Left hindlimb (tissue), 1 donor: ENCODE measurements at regions not wholly inside any gene's neighbourhood (a gene's known extent, or its start where the extent isn't known, plus 50 kb on each side); places are given as distances from the start of the nearest gene placed in this dataset.

ENCODE experiments used
- DNase-seq: peaks from one replicate; pipeline ENCODE4 v3.0.0-alpha.2; 2018

DNA sequence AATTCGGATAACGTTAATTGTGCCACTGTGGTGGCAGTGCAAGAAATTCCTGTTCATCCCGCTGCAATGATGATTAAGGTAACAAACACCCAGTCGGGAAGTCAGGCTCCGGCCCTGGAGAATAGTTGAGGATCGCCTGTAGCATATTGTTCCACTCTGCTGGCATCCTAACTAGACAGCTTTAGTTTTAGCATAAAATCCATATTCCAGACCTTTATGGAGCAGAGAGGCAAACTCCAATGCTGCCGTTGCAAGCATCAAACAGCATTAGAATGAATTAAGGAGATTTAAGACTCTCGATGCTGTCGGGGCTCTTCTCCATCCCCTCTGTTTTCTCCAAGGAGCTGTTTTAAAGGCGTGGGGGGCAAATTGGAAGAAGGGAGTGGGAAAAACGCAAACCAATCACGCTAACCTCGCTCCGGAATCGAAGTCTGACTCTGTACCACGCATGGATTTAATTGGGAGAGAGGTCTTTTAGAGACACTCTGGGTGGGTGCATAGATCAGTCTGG, 660.4 kb downstream of the VRK1 start:
- DNase-seq: no peak

DNA sequence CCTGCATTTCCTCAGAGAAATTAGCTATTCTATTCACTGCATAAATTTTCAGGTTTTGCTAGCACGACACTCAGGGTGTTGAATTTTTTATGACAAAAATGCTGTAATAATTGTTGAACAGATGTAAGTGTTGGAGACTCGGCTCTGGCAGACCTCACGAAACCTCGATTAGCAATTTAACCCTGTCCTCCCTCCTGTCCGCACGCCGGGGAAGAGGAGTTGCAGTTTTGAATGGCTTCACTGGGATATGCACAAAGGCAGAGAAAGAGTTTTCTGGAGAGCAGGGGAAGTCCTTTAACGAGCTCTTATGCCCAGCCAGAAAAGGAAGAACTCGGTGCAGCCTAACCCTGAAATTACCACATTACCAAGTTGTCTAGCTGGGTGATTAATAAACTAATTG, 661.1 kb downstream of the VRK1 start:
- DNase-seq: no peak

DNA sequence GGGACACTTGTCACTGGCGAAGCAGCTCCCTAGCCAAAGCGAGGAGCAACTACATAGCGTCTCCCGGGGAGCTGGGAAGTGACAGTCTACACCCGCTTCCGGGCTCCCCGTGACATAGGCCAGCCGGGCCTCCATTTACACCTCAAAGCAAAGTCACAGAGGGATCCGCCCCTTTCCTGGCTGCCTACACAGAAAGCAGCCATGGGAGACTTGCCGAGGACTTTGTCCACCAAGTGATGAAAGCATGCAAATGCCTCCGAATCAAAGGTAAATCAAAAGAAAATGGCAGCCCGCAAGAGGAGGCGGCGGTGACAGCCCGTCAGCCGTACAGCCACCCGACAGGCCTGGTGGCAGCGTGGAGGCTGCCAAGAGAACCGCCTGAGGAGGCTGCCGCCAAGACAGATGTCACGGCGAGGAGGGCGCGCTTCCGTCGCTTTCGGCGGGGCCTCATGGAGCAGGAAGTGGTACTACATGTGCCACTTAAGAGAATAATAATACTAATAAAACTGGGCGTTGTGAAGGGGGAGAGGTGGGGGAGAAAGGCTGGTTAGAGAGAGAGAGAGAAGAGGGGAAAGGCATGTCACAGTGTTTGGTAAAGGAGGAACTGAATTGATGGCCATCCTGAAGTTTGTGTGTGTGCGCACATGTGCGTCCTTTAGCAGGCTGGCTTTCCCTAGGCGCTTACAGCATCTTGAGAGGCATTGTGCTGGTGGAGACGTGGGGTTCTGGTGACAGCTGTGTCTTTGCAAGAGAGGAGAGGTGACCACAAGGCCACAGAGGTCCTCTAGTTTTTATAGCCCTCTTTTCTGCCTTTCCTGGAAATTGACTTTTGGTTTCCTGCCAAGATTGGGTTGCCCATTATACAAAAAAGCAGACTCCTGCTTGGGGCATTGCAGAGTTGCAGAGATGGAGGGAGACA, 661.7 kb downstream of the VRK1 start:
- DNase-seq: peak; percentile 47

DNA sequence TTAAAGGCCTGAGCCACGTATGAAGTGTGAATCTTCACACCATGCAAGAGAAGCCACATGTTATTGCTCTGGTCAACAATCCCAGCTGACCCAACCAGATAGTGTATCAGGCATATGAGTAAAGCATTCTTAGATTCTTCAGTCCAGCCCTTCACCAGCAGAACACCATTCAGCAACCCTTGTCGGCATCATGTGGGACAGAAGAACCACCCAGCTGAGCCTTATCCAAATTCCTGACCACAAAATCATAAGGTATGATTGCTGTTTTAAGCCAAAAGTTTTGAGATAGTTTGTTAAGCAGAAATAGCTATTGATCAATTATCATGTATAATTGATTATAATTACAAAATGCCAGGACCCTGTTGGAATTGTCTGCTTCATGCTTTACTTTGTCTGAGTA, 664.9 kb downstream of the VRK1 start:
- no peak for DNase-seq

DNA sequence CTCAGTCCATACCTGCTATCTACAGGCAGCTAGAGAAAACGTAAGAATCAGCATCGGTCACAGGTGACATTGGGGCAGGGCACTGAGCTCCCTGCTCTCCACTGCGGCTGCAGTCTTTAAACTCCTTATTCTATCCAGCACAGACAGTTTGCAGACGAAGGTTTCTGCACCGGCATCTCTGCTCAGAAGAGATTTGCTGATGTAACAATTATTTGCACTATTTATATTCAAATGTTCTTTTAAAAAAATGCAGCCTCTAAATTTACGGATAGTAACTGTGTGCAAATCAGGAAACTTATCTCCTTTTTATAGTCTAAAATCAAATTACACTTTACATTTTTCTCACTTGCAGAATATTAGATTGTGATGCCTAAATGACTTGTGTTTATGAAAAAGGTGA, 671.0 kb downstream of the VRK1 start:
- no peak for DNase-seq

DNA sequence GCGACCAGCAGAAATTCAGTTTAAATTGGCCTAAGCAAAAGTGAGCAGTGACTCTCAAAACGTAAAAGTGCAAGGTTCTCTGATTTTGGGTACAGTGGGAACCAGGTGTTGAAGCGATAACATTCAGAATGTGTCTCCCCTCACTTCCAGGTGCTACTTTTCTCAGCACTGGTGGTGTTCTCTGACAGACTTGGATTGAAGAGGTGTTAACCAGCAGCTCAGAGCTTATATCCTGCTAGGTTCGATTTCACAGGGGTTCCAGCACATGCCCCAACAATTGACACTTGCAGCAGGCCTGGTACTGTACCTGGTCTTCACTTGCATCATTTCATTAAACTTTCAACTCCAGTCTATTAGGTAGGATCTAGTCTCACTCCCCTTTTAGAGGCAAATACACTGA, 680.2 kb downstream of the VRK1 start:
- DNase-seq: no peak

DNA sequence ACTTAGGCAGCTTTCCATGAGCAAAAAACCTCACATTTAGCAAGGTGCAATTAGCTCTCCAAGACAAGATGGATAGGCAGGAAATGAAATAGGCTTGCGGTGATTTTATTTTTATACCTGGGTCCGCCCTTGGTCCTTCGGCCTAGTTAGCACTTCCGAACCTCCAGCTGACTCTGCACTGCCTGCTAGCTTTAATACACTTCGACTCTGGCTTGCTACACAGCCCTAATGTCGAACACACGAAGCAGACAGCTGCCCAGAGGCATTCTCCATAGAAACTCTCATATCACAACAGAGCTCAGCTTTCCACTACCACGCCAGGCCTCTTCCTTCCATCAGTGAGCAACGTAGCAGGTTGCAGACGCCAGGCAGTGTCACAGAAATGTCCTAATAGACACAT, 688.0 kb downstream of the VRK1 start:
- DNase-seq: no peak

DNA sequence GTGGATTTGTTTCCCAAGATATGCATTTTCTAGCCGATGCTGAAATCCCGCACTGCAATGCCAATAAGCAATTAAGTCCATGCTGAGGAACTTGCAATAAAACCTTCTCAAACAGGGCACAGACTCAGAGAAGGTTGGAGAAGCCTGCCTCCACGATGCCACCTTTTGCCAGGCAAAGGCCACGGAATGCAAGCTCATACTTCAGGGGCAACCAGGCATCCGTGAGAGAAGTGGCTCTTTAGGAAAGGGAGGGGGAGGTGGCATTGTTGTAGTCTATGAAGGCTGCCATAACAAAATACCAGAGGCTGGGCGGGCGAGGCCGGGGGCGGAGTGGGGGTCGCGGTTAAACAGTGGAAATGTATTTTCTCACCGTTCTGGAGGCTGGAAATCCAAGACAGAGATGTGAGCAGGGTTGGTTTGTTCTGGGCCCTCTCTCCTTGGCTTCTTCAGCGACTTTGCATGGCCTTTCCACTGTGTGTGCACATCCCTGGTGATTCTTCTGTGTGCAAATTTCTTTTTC, 689.5 kb downstream of the VRK1 start:
- no peak for DNase-seq

DNA sequence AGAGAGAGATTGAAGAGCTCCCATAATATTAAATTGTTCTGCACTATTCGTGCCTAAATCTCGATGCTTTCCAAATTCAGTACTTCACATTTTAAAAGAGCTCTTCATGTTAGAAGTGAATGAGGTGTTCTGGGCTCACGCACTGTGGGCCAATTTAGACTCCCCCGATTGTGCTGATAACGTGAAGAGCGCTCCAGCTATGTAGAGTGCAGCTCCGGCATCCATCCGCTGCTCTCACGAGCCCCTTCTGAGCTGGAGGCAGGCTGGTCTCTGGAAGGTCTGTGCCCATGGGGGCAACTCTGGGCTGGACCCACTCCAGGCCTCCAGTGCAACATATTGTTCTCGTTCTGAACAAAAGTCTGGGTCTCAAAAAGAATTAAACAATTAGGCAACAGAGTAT, 692.6 kb downstream of the VRK1 start:
- DNase-seq: no peak

DNA sequence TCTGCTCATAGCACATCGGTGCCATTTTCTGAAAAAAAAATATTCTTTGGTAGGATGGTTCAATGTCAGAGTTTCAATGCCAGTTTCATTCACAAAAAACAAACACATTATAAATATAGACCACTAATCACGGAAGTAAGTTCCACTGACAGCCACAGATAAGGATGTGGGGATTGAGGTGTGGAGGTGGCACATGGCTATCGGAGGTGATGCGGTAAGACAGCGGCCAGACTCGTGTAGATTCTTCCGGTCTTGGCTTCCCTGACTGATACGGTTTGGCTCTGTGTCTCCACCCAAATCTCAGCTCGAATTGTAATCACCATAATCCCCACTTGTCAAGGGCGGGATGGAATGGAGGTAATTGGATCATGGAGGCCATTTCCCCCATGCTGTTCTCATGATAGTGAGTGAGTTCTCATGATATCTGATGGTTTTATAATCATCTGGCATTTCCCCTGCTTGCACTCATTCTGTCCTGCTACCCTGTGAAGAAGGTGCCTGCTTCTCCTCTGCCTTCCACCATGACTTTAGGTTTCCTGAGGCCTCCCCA, 693.4 kb downstream of the VRK1 start:
- no peak for DNase-seq

DNA sequence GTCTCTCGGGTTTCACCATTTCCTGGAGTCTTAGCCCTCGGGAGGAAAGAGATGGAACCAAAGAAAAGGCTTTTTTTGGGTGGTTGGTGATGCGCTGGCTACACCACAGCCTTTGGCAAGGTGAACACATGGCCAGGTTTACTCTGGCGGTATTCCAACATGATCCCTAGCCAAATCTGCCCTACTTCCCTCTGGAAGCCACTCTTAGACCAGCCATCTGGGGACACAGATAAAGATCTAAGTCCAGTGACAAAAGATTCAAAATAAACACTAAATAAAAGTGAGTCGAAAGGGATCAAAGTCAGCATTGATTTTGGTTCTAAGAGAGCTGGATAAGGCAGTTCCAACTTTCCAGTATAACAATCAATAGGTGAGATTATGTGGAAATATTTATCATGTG, 694.5 kb downstream of the VRK1 start:
- DNase-seq: no peak

DNA sequence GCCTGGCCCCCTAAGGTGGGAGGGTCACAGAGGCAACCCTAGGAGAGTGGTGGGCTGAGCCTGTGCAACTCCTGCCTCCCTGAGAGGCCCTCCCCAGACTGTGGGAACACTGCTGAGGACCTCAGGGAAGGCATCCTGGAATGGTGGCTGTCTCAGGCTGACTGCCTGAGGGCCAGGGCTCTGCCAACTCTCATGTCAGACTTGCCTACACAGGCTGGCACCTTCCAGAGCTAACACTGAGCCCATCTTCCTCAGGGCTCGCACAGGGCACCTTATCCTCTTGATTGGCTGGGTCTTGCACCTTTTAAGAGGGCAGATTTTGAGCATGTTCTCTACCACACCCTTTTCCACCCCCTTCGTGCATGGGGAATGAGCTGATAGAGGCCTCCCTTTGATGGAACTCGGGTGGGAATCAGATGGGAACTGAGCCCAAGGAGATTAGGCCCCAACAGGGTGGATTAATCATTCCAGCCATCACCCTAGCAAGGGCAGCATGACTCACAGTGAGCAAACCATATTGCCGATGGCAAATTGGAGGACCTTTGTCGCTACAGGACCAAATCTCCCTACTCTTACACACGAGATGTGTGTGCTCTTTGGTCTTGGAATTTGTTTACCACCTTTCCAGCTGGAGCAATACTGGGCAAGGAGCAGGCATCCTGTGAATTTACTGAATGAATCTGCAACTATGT, 702.8 kb downstream of the VRK1 start:
- DNase-seq: no peak

DNA sequence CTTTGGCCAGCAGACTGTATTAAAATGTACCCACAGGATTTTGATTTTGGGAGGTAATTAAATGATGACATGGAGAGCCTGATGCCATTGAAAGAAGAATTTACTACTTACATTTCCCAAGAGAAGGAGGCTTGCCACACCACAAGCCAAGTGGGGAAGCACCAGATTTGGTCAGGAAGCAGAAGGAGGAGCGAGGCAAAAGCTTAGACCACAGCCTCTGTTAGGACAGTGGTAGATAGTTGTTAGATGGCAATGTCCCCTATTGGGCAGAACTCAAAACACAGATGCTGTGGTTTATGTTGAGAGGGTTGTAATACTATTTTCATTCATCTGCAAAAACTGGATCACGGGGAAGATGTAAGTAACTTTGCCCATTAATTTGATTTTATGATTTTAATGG, 709.4 kb downstream of the VRK1 start:
- no peak for DNase-seq

DNA sequence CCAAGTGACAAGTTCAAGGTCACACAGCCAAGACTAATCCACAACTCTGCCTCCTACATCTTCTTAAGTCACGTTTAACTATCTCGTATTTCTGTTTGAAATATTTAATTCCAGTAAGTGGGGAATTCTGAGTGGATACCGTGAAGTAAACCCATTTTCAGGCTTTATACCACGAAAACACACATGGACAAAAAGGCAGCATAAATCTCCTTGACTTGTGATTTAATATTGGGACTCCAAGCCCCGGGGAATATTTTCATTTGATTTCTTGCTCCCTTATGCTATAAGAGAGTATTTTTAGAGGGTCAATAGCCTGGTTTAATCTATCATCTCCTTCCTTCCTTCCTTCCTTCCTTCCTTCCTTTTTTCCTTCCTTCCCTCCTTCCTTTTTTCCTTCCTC, 716.7 kb downstream of the VRK1 start:
- DNase-seq: no peak

DNA sequence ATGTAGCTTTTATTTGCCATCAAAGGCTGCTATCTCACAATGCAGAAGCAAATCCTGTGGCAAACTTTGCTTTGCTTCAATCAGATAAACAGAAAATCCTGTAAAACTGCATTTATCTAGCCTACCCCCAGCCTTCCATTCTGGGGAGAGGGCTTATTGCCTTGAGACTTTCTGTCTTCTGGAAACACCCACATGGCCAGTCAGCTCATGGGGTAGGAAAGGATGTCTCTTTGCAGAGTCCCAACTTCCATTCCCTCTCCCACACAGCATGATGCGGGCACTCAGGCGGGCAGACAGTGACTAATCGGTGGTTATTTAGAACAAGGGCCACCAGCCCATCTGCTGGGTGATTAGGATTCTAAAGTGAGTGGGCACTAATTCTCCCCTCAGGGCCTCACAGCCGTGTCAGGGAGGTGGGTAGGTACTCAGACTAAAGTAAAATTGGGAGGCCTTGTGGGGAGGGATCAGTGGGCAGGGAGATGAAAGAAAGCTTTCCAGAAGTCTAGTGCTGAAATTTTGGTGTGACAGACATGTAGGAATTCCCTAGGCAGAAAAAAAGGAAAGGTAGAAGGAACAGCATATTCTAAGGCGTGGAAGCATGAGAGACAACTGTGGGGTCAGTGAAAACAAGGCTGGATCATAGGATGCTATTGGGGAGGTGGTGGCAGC, 720.5 kb downstream of the VRK1 start:
- no peak for DNase-seq

DNA sequence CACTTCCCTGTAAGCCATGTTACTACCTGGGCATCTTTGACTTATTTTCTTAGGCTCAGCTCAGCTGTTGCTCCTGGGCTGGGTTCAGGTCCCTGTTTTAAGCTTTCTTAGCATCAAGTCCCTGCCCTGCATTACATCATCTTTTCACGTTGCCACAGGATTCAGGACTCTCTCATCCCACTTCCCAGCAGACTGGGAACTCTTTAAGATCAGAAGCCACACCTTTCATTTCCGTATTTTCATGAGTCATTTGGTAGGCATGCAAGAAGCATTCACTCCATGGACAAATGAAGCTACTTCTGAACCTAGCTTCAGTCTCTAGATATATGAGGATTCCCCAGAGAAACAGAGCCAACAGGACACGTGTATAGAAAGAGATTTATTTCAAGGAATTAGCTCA, 726.8 kb downstream of the VRK1 start:
- DNase-seq: no peak

DNA sequence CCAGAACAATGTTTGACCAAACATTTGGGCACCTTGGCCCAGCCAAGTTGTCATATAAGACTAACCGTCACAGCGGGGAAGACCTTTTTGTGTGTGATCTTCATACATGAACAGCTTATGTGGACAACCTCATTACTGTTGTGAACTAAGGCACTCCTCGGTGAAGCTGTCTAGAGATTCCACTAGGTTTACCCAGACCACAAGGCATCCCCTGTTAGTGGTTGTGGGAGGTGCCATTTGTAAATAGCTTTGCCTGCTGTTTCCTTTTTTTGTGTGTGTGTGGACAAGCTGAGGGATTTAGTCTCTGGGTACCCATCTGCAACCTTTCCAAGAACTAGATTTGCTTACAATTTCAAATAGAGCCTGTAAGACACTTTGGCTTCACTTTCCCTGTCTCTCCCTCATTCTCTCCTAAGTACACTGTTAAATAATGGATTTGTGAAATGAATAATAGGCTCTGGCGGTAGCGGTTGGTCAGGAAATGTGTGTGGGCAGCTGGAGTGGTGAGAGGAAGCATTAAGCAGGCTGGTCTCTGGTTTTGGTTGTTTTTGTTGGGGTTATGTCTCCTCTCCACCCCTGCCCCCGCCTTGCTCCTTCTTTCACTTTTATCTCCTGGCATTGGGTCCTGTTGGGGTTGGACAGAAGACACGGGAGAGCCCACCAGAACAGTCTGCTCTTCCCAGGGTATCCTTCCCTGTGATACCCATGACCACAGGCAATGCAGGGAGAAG, 727.6 kb downstream of the VRK1 start:
- no peak for DNase-seq

DNA sequence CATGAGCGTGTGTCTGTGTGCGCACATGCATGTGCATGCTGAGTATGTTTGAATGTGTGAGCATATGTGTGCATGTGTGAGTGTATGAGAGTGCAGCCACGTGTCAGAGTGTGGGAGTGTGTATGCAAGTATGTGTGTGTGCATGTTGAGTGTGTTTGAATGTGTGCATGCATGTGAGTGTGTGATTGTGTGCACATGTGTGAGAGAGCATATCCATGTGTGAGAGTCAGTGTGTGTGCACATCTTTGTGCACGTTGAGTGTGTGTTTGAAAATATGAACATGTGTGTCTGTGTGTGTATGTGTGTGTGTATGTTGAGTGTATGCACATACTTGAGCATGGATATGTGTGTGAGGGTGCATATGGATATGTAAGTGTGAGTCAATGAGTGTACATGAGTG, 730.8 kb downstream of the VRK1 start:
- DNase-seq: no peak

DNA sequence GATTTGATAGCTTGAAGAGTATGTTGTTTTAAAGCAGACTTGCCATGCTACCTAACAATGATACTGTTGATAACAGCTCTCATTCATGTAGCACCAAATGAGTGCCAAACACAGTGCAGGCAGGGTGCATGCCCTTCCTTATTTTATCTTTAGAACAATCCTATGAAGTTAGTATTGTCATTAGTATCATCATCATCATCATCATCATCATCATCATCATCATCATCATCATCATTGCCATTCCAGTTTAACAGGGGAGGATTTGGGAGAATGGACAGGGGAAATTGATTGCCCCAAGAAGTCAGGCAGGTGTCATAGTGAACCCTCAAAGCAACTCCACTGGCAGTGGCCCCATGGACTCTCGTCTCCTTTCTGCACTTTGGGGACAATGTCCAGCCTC, 734.9 kb downstream of the VRK1 start:
- no peak for DNase-seq

DNA sequence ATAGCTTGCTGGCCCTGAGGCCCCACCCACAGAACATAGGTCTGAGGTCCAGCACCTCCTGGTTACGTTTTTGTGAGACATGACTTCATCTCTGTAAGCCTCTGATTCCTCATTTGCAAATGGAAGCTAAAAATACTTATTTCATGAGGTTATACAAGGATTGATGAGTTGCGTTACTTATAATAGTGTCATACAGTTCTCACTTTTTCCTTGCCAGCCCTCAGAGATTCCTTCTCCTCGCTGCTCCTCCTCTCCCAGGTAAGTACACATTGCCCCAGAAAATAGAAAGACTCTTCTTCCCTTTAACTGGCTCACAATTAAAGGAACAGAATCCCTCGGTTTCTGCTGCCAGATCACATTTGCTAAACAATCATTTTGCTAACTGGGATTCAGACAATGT, 739.2 kb downstream of the VRK1 start:
- no peak for DNase-seq

DNA sequence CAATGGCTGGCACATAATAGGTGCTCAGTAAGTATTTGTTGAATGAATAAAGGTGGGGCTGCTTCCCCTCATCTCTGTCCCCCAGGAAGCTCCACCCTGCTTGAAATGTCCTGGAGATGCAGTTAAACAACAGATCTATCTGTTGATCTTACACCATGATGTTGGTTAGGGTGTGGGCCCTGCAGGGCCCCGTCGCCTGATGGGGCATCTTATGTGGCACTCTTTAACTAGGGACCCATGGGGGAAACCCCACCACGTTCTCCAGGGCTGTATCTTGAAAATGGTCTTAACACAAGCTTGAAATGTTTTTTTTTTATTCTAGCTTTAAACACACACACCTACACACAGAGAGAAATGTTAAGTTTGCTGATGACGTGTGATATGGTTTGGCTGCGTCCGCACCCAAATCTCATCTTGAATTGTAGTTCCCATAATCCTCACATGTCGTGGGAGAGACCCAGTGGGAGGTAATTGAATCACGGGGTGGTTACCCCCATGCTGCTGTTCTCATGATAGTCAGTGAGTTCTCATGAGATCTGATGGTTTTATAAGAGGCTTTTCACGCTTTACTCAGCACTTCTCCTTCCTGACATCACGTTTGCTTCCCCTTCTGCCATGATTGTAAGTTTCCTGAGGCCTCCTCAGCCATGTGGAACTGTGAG, 741.7 kb downstream of the VRK1 start:
- DNase-seq: no peak

DNA sequence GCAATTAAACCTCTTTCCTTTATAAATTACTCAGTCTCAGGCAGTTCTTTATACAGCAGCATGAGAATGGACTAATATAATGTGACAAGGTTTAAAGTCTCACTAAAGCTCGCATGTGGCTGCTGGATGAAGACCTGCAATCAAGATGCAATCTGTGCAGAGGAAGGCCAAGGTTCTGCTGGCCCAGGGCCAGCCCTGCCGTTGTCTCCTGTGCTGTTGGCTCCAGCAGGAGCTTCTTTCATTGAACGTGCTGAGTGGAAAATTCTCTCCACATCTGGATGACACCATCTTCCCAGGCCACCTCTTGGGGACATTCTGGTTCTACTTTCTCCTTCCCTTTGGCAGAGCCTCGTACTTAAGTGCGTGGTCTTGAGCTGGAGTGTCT, 742.2 kb downstream of the VRK1 start:
- no peak for DNase-seq
